Endothelial cell of umbilical vein (primary cell): ENCODE measurements at regions not wholly inside any gene's neighbourhood (a gene's known extent, or its start where the extent isn't known, plus 50 kb on each side); places are given as distances from the start of the nearest gene placed in this dataset.

Source experiments
- BruUV-seq: library from RNA; stranded (reverse); fragments of 400-500 nt; replicated peaks from 2 replicates; lab custom pipeline; 2021; lab: Mats Ljungman, UMichigan
- CTCF ChIA-PET: fragments of 300-600, 350-600 bp; sonication (Branson Sonifier 250); formaldehyde crosslinking; loops from one replicate; lab custom pipeline; 2021; ENCODE audit warnings: antibody characterized with exemption, inconsistent platforms; lab: Charles Lee
- POLR2A ChIA-PET: fragments of 300-600, 350-600 bp; sonication (Branson Sonifier 250); formaldehyde crosslinking; loops from one replicate; lab custom pipeline; 2021; ENCODE audit warnings: antibody characterized with exemption, inconsistent platforms; lab: Charles Lee
- DNase-seq: peaks from one replicate; pipeline ENCODE4 v3.0.0-alpha.2; 2011; ENCODE audit warnings: low read depth, low spot score
- FAIRE-seq: peaks from 2 replicates; lab custom pipeline; 2011; peaks lifted over from hg19 to GRCh38; lab: Jason Lieb, UNC
- H2AFZ ChIP-seq: 2 replicates; pipeline ENCODE4 v1.6.0; 2012; ENCODE audit warnings: low read depth, low read length, control low read depth, inconsistent platforms
- H3K27ac ChIP-seq: 2 replicates; pipeline ENCODE4 v1.5.1; 2011; ENCODE audit warnings: low read depth, mild to moderate bottlenecking, control low read depth, low read length, moderate library complexity; ENCODE audit not compliant: insufficient read depth
- H3K27me3 ChIP-seq, 2 experiments: 2 replicates each; pipeline versions ENCODE4 v1.6.0 to v1.6.1; 2011; ENCODE audit warnings: low read length in 2 of 2, mixed read lengths in 1 of 2; ENCODE audit not compliant: control insufficient read depth in 2 of 2, insufficient read depth in 2 of 2
- H3K36me3 ChIP-seq, 2 experiments: 2 replicates in 1 of 2; 3 replicates in 1 of 2; pipeline ENCODE4 v1.5.1; 2011; ENCODE audit warnings: low read length in 2 of 2, mild to moderate bottlenecking in 1 of 2, moderate library complexity in 1 of 2; ENCODE audit not compliant: control insufficient read depth in 2 of 2, insufficient read depth in 2 of 2; ENCODE audit errors: extremely low read depth in 1 of 2
- H3K4me1 ChIP-seq: 3 replicates; pipeline ENCODE4 v1.5.1; 2011; ENCODE audit warnings: mild to moderate bottlenecking, low read length; ENCODE audit not compliant: control insufficient read depth, insufficient read depth; ENCODE audit errors: extremely low read depth
- H3K4me2 ChIP-seq: 2 replicates; pipeline ENCODE4 v1.6.1; 2011; ENCODE audit warnings: low read length, control low read depth, mixed read lengths; ENCODE audit not compliant: insufficient read depth
- H3K4me3 ChIP-seq, 3 experiments: fragments of 200-600 bp in 1 of 3; sonication (generic), shearing (Covaris generic) in 1 of 3; replicated peaks in 1 of 3; 2 replicates each; pipeline ENCODE4 v1.5.1; 2011 to 2016; ENCODE audit warnings: control low read depth in 3 of 3, low read length in 3 of 3, mild to moderate bottlenecking in 2 of 3, inconsistent platforms in 1 of 3, low read depth in 1 of 3, moderate library complexity in 1 of 3; ENCODE audit not compliant: insufficient read depth in 1 of 3
- H3K79me2 ChIP-seq: 2 replicates; pipeline ENCODE4 v1.6.0; 2012; ENCODE audit warnings: low read length, inconsistent platforms; ENCODE audit not compliant: control insufficient read depth, insufficient read depth
- H3K9ac ChIP-seq: replicated peaks from 2 replicates; pipeline ENCODE3; 2011; ENCODE audit warnings: low read length, control low read depth; ENCODE audit not compliant: insufficient read depth; ENCODE audit errors: extremely low read depth
- H3K9me1 ChIP-seq: replicated peaks from 3 replicates; pipeline ENCODE4 v1.6.0; 2011; ENCODE audit warnings: mild to moderate bottlenecking, low read length; ENCODE audit not compliant: control insufficient read depth, insufficient read depth; ENCODE audit errors: extremely low read depth
- H3K9me3 ChIP-seq: replicated peaks from 2 replicates; pipeline ENCODE4 v1.5.1; 2012; ENCODE audit warnings: low read length, inconsistent platforms; ENCODE audit not compliant: control insufficient read depth, insufficient read depth
- H4K20me1 ChIP-seq: replicated peaks from 2 replicates; pipeline ENCODE3; 2011; ENCODE audit warnings: mild to moderate bottlenecking, low read length; ENCODE audit not compliant: control insufficient read depth, insufficient read depth; ENCODE audit errors: extremely low read depth
- EZH2 ChIP-seq: IDR thresholded peaks from 2 replicates; pipeline ENCODE4 v1.6.1; 2012; ENCODE audit warnings: borderline replicate concordance, low read depth, mild to moderate bottlenecking, moderate library complexity, low read length, inconsistent platforms; ENCODE audit not compliant: severe bottlenecking
- FOS ChIP-seq: IDR thresholded peaks from 2 replicates; pipeline ENCODE4 v1.6.1; 2011; ENCODE audit warnings: mild to moderate bottlenecking, low read length, moderate library complexity, borderline replicate concordance; ENCODE audit not compliant: insufficient read depth
- GATA2 ChIP-seq: IDR thresholded peaks from 2 replicates; pipeline ENCODE4 v1.7.0; 2011; ENCODE audit warnings: low read depth, mild to moderate bottlenecking, moderate library complexity, mixed read lengths, low read length; ENCODE audit not compliant: insufficient read length, insufficient read depth
- JUN ChIP-seq: IDR thresholded peaks from 2 replicates; pipeline ENCODE4 v1.6.1; 2011; ENCODE audit warnings: borderline replicate concordance, low read depth; ENCODE audit not compliant: insufficient read length, insufficient read depth
- MYC ChIP-seq: IDR thresholded peaks from one replicate; pipeline ENCODE4 v1.6.1; 2011; ENCODE audit warnings: mild to moderate bottlenecking, low read depth, low read length
- POLR2A ChIP-seq: IDR thresholded peaks from 2 replicates; pipeline ENCODE4 v1.6.1; 2012; ENCODE audit warnings: low read depth, mild to moderate bottlenecking, control low read depth, low read length
- dilution Hi-C: fragments of 300-500 bp; cut with MboI; formaldehyde crosslinking; loops from one replicate; pipeline ENCODE4 v1.15.0; 2019; ENCODE audit warnings: low sequenced_read_pairs; ENCODE audit not compliant: extremely low pct_ligation_motif_present
- intact Hi-C: fragments of 100-400 bp; cut with micrococcal nuclease; formaldehyde crosslinking; loops from one replicate; pipeline ENCODE4 v1.10.0; 2022
- TF ChIP-seq, protein P1 (sequence below), 2 donors: IDR thresholded peaks; 1 replicate in 1 of 2; 2 replicates in 1 of 2; pipeline ENCODE4 v1.5.1; 2011; ENCODE audit warnings: low read length in 2 of 2, mild to moderate bottlenecking in 2 of 2, moderate library complexity in 2 of 2, control low read depth in 1 of 2, inconsistent platforms in 1 of 2, low read depth in 1 of 2; ENCODE audit not compliant: insufficient read depth in 1 of 2; ENCODE audit errors: extremely low read depth in 1 of 2

DNA sequence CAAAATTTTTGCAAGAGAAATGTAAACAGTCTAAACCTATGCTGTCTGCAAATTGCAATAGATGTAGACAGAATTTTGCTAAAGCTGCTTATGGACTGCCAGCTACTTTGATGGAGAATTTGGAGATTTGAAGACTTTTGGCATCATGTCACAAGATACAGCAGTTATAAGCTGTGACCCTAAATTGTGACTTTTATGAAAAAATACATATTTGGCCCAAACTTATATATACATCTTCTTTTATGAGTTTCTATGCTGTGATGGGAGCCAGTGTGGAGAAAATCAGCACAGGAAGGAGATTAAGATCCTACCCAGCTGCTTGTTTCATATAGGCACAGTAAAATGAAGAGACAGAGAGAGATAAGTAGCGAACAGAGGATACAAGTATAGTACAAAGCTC, 1595.4 kb downstream of the PLA2G4A start:
- POLR2A ChIA-PET = no interaction called here
- Histone ChIP-seq H3K4me1 (peaks cover 3% of the 10 kb centered on the region), H3K9me3 (no peaks in the 10 kb centered on the region), H3K36me3 (no peaks in the 10 kb centered on the region), H3K9me1 (no peaks in the 10 kb centered on the region), H3K9ac (no peak overlapping the region), H3K27ac (no peak overlapping the region), H3K4me3 (no peak overlapping the region), H4K20me1 (no peaks in the 10 kb centered on the region), H2AFZ (no peak overlapping the region), H3K79me2 (no peaks in the 10 kb centered on the region), H3K27me3 (no peaks in the 10 kb centered on the region), H3K4me2 (no peak overlapping the region)
- dilution Hi-C loops = no loop called here
- no peak for DNase-seq
- BruUV-seq = no TSS peak
- TF ChIP-seq JUN = no peak
- TF ChIP-seq, protein P1, sequence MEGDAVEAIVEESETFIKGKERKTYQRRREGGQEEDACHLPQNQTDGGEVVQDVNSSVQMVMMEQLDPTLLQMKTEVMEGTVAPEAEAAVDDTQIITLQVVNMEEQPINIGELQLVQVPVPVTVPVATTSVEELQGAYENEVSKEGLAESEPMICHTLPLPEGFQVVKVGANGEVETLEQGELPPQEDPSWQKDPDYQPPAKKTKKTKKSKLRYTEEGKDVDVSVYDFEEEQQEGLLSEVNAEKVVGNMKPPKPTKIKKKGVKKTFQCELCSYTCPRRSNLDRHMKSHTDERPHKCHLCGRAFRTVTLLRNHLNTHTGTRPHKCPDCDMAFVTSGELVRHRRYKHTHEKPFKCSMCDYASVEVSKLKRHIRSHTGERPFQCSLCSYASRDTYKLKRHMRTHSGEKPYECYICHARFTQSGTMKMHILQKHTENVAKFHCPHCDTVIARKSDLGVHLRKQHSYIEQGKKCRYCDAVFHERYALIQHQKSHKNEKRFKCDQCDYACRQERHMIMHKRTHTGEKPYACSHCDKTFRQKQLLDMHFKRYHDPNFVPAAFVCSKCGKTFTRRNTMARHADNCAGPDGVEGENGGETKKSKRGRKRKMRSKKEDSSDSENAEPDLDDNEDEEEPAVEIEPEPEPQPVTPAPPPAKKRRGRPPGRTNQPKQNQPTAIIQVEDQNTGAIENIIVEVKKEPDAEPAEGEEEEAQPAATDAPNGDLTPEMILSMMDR (IDR thresholded peaks at IDR 0.05; ENCODE audit: extremely low read depth in 1 of 2, insufficient read depth in 1 of 2, low read depth in 1 of 2, low read length in 2 of 2) = no peak
- no peak for TF ChIP-seq GATA2
- no peak for TF ChIP-seq MYC
- TF ChIP-seq POLR2A = no peak
- no peak for TF ChIP-seq EZH2
- intact Hi-C loops = no loop called here
- CTCF ChIA-PET = interaction anchor here (1.3 kb wide), 1 partner anchor 10 kb away, joined by 3 read pairs; no protein-coding TSS in a partner anchor
- FAIRE-seq = peak; percentile 67

DNA sequence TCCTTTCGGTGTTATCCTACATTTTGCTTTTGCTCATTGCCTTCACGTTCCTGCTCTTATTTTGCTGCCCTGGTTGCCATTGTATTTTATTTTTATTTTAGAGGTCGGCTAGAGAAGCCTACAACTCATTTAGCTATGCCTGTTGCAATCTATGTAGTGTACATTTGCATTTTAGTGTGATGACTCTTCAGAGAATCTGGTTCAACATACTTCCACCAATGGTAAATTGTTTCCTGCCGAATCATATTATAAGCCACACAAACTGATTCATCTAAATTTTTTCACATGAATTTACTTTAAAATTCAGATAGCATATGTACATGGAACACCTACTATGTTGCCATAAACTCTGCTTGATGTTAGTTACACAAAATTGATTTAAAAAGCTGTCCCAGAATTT, 1596.9 kb downstream of the PLA2G4A start:
- FAIRE-seq (peak; percentile 73), DNase-seq (peak; percentile 45)
- peaks cover 3% of the 10 kb centered on the region for H3K4me1 ChIP-seq

More for the DNA sequence above, 1596.9 kb downstream of the PLA2G4A start:
- dilution Hi-C loops = no loop called here
- no peak overlapping the region for H3K27ac ChIP-seq
- H2AFZ ChIP-seq = peak overlapping the region; percentile 75
- H3K9ac ChIP-seq = no peak overlapping the region
- CTCF ChIA-PET = no interaction called here
- no peaks in the 10 kb centered on the region for H4K20me1 ChIP-seq
- no TSS peak for BruUV-seq
- H3K79me2 ChIP-seq = no peaks in the 10 kb centered on the region
- no peaks in the 10 kb centered on the region for H3K36me3 ChIP-seq
- peaks cover 2% of the 10 kb centered on the region for H3K9me1 ChIP-seq
- no peak overlapping the region for H3K4me2 ChIP-seq
- TF ChIP-seq GATA2 = peak; percentile 42
- TF ChIP-seq POLR2A = no peak
- peak; percentile 46 for TF ChIP-seq FOS
- no peak for TF ChIP-seq JUN
- H3K27me3 ChIP-seq = no peaks in the 10 kb centered on the region
- H3K4me3 ChIP-seq = no peak overlapping the region
- H3K9me3 ChIP-seq = no peaks in the 10 kb centered on the region
- POLR2A ChIA-PET = no interaction called here
- intact Hi-C loops = no loop called here
